ENCODE measurements at regions not wholly inside any gene's neighbourhood (a gene's known extent, or its start where the extent isn't known, plus 50 kb on each side); places are given as distances from the start of the nearest gene placed in this dataset.

DNA sequence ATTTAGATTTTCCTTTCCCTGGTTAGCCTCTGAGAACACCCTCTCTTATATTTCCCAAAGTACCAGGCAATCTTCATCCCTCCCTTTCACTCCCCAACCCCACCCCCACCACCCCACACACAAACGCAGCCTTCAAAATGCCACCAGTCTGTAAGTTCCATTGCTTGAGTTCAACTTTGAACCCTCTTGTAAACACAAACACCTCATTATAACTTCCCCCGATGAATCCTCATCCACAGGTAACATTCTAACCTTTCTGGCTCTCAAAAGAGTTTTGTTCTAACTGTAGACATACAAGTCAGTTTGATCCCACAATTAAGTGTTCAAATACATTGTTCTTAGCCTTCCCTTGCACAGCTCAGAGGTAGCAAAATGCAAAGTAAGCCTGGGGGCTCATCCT, 199.4 kb upstream of the FOXN3 start:
- TF ChIP-seq, protein P1, sequence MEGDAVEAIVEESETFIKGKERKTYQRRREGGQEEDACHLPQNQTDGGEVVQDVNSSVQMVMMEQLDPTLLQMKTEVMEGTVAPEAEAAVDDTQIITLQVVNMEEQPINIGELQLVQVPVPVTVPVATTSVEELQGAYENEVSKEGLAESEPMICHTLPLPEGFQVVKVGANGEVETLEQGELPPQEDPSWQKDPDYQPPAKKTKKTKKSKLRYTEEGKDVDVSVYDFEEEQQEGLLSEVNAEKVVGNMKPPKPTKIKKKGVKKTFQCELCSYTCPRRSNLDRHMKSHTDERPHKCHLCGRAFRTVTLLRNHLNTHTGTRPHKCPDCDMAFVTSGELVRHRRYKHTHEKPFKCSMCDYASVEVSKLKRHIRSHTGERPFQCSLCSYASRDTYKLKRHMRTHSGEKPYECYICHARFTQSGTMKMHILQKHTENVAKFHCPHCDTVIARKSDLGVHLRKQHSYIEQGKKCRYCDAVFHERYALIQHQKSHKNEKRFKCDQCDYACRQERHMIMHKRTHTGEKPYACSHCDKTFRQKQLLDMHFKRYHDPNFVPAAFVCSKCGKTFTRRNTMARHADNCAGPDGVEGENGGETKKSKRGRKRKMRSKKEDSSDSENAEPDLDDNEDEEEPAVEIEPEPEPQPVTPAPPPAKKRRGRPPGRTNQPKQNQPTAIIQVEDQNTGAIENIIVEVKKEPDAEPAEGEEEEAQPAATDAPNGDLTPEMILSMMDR (conservative IDR thresholded peaks at IDR 0.05): no peak
- no peak for TF ChIP-seq ZFX (IDR thresholded peaks at IDR 0.05)
